HG02852 (cell line): ENCODE measurements at regions not wholly inside any gene's neighbourhood (a gene's known extent, or its start where the extent isn't known, plus 50 kb on each side); places are given as distances from the start of the nearest gene placed in this dataset.

Experiments
- ATAC-seq: cut with Tn5 transposase; IDR thresholded peaks from one replicate; pipeline ENCODE4 v1.9.1; 2021; ENCODE audit warnings: mild to moderate bottlenecking, moderate library complexity; ENCODE audit not compliant: unreplicated experiment

GRCh38 chr2:67854103-67854743 lies 208.6 kb downstream of the C1D start:
- no peak for ATAC-seq

- no peak for ATAC-seq
These were observed 208.0 kb downstream of the C1D start for GRCh38 chr2:67854798-67855197.

GRCh38 chr2:67856866-67857265 lies 205.9 kb downstream of the C1D start:
- ATAC-seq: no peak

GRCh38 chr2:67857836-67858235 lies 205.0 kb downstream of the C1D start:
- ATAC-seq: no peak

GRCh38 chr2:67858886-67859285 lies 203.9 kb downstream of the C1D start:
- ATAC-seq: no peak

- no peak for ATAC-seq
These were observed 196.9 kb downstream of the C1D start for GRCh38 chr2:67865917-67866316.

- no peak for ATAC-seq
These were observed 195.1 kb downstream of the C1D start for GRCh38 chr2:67867735-67868134.

GRCh38 chr2:67871686-67872412 lies 191.0 kb downstream of the C1D start:
- ATAC-seq: no peak

GRCh38 chr2:67872481-67872880 lies 190.3 kb downstream of the C1D start:
- ATAC-seq: no peak

- no peak for ATAC-seq
These were observed 188.9 kb downstream of the C1D start for GRCh38 chr2:67873916-67874315.

- ATAC-seq: no peak
These were observed 186.6 kb downstream of the C1D start for GRCh38 chr2:67876176-67876575.

GRCh38 chr2:67877301-67877700 lies 185.5 kb downstream of the C1D start:
- ATAC-seq: no peak

GRCh38 chr2:67878743-67879142 lies 184.1 kb downstream of the C1D start:
- ATAC-seq: no peak

GRCh38 chr2:67879586-67880290 lies 183.1 kb downstream of the C1D start:
- ATAC-seq: no peak

- ATAC-seq: no peak
These were observed 182.5 kb downstream of the C1D start for GRCh38 chr2:67880291-67880761.

- ATAC-seq: no peak
These were observed 181.0 kb downstream of the C1D start for GRCh38 chr2:67881816-67882215.

GRCh38 chr2:67883316-67884087 lies 179.3 kb downstream of the C1D start:
- no peak for ATAC-seq

- no peak for ATAC-seq
These were observed 174.3 kb downstream of the C1D start for GRCh38 chr2:67888351-67889005.

- no peak for ATAC-seq
These were observed 173.7 kb downstream of the C1D start for GRCh38 chr2:67889056-67889455.

- ATAC-seq: no peak
These were observed 171.2 kb downstream of the C1D start for GRCh38 chr2:67891642-67892041.
